IPS-20b (cell line): ENCODE measurements at regions not wholly inside any gene's neighbourhood (a gene's known extent, or its start where the extent isn't known, plus 50 kb on each side); places are given as distances from the start of the nearest gene placed in this dataset.

ENCODE experiments used
- H3K27ac ChIP-seq: one replicate; pipeline ENCODE4 v1.5.1; 2013; ENCODE audit warnings: low read length
- H3K27me3 ChIP-seq: 2 replicates; pipeline ENCODE4 v1.6.1; 2013; ENCODE audit warnings: mild to moderate bottlenecking, low read length, inconsistent platforms; ENCODE audit not compliant: insufficient read depth
- H3K36me3 ChIP-seq: 2 replicates; pipeline ENCODE4 v1.6.1; 2013; ENCODE audit warnings: low read depth, mild to moderate bottlenecking, inconsistent platforms, low read length, moderate library complexity; ENCODE audit not compliant: insufficient read depth
- H3K4me1 ChIP-seq: 2 replicates; pipeline ENCODE4 v1.6.1; 2013; ENCODE audit warnings: mild to moderate bottlenecking, control low read depth, inconsistent platforms, low read length, moderate library complexity; ENCODE audit not compliant: insufficient read depth
- H3K4me3 ChIP-seq: 2 replicates; pipeline ENCODE4 v1.5.1; 2013; ENCODE audit warnings: mild to moderate bottlenecking, low read length, inconsistent platforms
- H3K9ac ChIP-seq: 2 replicates; pipeline ENCODE4 v1.6.1; 2013; ENCODE audit warnings: low read depth, mild to moderate bottlenecking, inconsistent platforms, low read length, moderate library complexity
- H3K9me3 ChIP-seq: 2 replicates; pipeline ENCODE4 v1.6.1; 2013; ENCODE audit warnings: mild to moderate bottlenecking, low read depth, low read length, inconsistent platforms; ENCODE audit not compliant: insufficient read depth

DNA sequence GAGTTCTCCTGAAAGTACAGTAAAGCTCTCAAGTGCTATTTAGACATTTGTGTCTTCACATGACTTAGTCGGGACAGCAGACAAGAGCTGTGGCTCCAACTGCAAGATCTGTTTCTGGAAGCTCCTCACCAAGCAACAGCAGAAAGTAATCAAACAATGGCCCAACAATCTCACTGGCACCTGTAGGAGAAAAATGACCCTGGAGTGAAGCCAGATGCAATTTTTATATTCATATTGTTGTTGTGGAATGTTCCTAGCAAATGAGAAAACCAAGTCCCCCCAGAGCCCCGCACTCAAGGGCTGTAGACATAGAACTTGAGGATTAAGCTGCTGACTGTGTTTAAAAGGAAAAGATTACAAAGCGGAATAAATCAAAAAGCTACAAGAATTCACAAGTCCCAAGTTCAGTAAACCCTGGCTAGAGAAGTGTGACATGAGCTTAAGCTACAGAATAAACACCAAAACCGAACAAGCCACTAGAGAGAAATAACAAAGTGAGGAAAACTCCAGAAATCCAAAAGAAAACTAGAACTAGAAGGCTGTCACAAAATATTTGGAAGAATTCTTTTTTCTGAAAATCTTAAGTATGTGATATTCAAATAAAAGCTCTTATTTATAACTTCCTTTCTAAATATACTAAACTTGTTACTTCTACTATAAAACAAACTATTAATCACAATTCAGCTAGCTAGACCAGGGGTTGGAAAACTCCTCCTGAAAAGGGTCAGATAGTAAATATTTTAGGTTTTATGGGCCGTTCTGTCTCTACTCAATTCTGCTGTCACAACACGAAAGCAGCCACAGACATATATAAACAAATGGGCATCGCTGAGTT is 454.5 kb downstream of the SUCLA2 start:
- Histone ChIP-seq H3K4me3 (no peak overlapping the region), H3K4me1 (no peaks in the 10 kb centered on the region), H3K27me3 (no peaks in the 10 kb centered on the region), H3K36me3 (no peaks in the 10 kb centered on the region), H3K9ac (no peak overlapping the region), H3K27ac (no peak overlapping the region), H3K9me3 (no peaks in the 10 kb centered on the region)

DNA sequence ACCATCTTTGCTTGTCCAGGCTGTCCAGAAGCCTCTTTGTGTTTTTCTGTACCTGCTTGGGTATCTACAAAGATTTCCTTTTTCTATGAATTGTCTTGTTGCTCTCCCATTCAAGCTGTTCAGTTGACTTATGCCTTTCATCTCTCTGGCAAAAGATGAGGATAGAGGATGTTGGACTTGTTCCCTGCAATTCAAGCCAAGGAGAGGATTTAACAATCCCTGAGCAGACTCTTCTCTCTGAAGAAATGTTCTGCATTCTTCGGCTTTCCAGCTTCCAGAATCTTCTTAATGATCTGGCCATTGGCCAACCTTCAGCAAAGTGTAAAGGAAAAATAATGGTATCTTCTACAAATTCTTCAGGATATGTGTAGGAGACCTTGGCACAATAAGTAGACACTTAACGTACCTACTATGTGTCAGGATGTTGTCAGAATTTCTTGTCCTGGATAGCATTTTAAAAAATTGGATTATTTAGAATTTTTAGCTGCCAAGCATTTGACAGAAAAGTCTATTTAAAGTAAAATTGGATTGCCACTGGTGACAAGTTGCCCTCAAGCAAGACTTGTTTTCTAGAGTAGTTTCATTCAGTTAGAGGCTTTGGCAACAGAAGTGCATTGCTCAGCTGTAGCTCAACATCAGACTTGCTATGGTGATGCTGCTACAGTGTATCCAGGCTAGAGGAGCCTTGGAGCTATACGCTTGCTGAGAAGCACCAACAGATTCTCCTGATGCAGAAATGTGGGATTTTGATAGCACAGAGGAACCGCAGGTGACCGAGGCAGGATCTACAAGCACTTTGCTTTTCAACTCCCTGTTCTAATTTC is 455.7 kb downstream of the SUCLA2 start:
- Histone ChIP-seq H3K36me3 (no peaks in the 10 kb centered on the region), H3K27ac (no peak overlapping the region), H3K9me3 (no peaks in the 10 kb centered on the region), H3K27me3 (no peaks in the 10 kb centered on the region), H3K4me1 (no peaks in the 10 kb centered on the region), H3K4me3 (no peak overlapping the region), H3K9ac (no peak overlapping the region)

DNA sequence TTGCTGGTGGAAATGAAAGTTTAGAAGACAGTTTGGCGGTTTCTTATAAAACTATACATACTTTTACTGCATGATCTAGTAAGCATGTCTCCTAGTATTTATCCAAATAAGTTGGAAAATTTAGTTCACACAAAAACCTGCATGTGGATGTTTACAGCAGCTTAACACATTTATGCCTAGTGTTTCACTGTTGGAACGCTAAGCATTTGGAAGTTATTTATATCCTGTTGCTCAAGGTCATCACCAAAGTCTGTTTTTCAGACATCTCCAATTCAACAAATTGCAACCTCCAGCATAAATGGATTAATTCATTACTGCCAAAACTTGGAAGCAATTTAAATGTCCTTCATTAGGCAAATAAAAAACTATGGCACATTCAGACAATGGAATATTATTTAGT is 461.8 kb downstream of the SUCLA2 start:
- Histone ChIP-seq H3K9me3 (no peaks in the 10 kb centered on the region), H3K27me3 (no peaks in the 10 kb centered on the region), H3K9ac (no peak overlapping the region), H3K36me3 (no peaks in the 10 kb centered on the region), H3K27ac (no peak overlapping the region), H3K4me3 (no peak overlapping the region), H3K4me1 (no peaks in the 10 kb centered on the region)

DNA sequence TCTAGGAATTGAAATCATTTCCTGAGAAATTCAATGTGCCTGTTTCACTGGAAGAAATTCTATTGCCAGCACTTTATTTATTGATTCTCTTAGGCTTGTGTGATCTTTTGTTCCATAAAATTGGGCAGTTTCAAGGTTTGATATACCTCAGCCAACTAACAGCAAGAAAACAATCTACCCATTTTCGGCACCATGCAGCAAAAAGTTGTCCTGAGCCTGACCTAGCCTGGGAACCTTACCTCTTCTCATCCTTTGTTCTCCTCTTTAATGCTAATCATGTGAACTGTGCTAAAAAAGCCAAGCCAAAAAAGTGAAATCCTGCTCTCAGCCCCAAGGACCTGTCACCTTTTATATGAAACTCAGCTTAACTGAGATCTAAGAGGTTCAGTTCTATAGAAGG is 477.3 kb downstream of the SUCLA2 start:
- no peaks in the 10 kb centered on the region for H3K27me3 ChIP-seq
- H3K27ac ChIP-seq, result no peak overlapping the region
- no peaks in the 10 kb centered on the region; the same call in 1 of the 2 replicates for H3K9me3 ChIP-seq
- no peak overlapping the region for H3K4me3 ChIP-seq
- no peak overlapping the region for H3K9ac ChIP-seq
- no peaks in the 10 kb centered on the region for H3K4me1 ChIP-seq
- no peaks in the 10 kb centered on the region for H3K36me3 ChIP-seq

DNA sequence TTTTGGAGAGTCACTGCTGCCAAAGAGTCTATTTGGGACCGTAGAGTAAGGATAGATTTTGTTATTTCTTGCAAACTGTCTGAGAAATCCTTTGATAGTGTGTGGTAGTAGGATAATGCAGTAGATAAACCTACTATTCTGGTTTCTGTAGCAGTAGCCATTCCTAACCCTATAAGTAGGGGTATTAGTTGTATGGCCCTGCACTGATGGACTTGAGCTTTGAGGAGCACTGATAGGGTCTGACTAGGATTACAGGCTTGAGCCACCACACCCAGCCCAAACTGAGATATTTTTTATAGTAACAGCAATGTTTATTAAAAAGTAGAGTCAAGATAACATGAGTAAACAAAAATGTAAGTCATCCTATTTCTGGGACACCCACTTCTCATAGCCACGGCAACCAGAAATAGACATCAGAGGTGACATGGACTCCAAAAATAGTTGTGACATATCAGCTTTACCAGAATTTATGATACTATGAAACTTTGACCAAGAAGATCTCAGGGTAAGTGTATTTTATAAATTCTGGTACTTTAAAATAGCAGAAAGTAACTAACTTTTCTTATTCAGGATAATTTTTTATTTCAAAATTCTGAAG is 479.1 kb downstream of the SUCLA2 start:
- no peaks in the 10 kb centered on the region for H3K4me1 ChIP-seq
- H3K4me3 ChIP-seq, result no peak overlapping the region
- H3K9me3 ChIP-seq, result no peaks in the 10 kb centered on the region; the same call in 1 of the 2 replicates
- H3K36me3 ChIP-seq, result no peaks in the 10 kb centered on the region
- H3K27ac ChIP-seq, result no peak overlapping the region
- no peak overlapping the region for H3K9ac ChIP-seq
- no peaks in the 10 kb centered on the region for H3K27me3 ChIP-seq

DNA sequence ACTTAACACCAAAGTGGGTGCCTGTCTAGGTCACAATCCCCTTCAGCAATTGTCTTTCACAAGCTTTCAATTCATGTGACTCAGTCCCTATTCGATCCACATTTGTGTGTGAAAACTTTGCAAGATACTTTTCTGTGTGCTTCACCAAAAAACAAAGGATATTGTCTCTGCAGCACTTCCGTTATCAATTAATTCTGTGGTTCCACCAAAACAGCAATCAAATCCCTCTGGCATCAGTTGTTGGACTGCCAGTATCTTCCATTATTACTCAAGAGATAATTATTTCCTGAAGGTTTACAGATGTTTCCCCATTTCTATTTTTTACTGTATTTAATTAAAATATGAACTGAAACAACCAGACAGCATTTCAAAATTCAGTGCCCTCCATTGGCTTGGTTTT is 481.4 kb downstream of the SUCLA2 start:
- Histone ChIP-seq H3K27ac (no peak overlapping the region), H3K9ac (no peak overlapping the region), H3K4me3 (no peak overlapping the region), H3K36me3 (no peaks in the 10 kb centered on the region), H3K9me3 (peaks cover 5% of the 10 kb centered on the region; the same call in 1 of the 2 replicates), H3K4me1 (no peaks in the 10 kb centered on the region), H3K27me3 (no peaks in the 10 kb centered on the region)

DNA sequence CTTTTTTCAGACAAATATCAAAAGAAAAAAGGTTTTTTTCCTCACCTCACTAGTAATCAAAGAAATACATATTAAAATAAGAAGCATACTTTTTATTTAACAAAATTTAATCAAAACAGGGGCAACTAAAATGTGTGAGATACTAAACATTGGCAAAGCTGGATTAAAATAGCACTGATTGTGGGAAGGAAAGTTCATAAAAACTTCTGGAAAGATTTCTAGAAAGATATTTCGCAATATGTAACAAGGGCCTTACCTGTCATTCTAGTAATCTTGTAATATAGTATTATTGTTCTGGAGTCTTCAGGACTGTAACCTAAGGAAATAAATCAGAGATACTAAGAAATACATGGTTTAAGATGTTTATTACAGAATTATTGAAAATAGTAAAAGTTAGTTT is 482.5 kb downstream of the SUCLA2 start:
- Histone ChIP-seq H3K36me3 (no peaks in the 10 kb centered on the region), H3K27me3 (no peaks in the 10 kb centered on the region), H3K27ac (no peak overlapping the region), H3K9ac (no peak overlapping the region), H3K9me3 (peaks cover 5% of the 10 kb centered on the region; the same call in 1 of the 2 replicates), H3K4me1 (no peaks in the 10 kb centered on the region), H3K4me3 (no peak overlapping the region)

GRCh38 chr13:47511647-47512046 is 489.4 kb downstream of the SUCLA2 start:
- no peaks in the 10 kb centered on the region for H3K36me3 ChIP-seq
- no peak overlapping the region for H3K27ac ChIP-seq
- no peaks in the 10 kb centered on the region for H3K27me3 ChIP-seq
- H3K9me3 ChIP-seq, result peaks cover 5% of the 10 kb centered on the region; the same call in 1 of the 2 replicates
- H3K9ac ChIP-seq, result no peak overlapping the region
- H3K4me1 ChIP-seq, result no peaks in the 10 kb centered on the region
- no peak overlapping the region for H3K4me3 ChIP-seq

GRCh38 chr13:47508527-47509228 is 492.4 kb downstream of the SUCLA2 start:
- H3K4me3 ChIP-seq, result no peak overlapping the region
- no peak overlapping the region for H3K27ac ChIP-seq
- no peaks in the 10 kb centered on the region for H3K27me3 ChIP-seq
- H3K9ac ChIP-seq, result no peak overlapping the region
- H3K9me3 ChIP-seq, result no peaks in the 10 kb centered on the region
- H3K4me1 ChIP-seq, result no peaks in the 10 kb centered on the region
- H3K36me3 ChIP-seq, result no peaks in the 10 kb centered on the region

GRCh38 chr13:47503475-47503874 is 497.6 kb downstream of the SUCLA2 start:
- Histone ChIP-seq H3K9ac (no peak overlapping the region), H3K36me3 (no peaks in the 10 kb centered on the region), H3K4me1 (no peaks in the 10 kb centered on the region), H3K4me3 (no peak overlapping the region), H3K27me3 (no peaks in the 10 kb centered on the region), H3K27ac (no peak overlapping the region), H3K9me3 (no peaks in the 10 kb centered on the region)

DNA sequence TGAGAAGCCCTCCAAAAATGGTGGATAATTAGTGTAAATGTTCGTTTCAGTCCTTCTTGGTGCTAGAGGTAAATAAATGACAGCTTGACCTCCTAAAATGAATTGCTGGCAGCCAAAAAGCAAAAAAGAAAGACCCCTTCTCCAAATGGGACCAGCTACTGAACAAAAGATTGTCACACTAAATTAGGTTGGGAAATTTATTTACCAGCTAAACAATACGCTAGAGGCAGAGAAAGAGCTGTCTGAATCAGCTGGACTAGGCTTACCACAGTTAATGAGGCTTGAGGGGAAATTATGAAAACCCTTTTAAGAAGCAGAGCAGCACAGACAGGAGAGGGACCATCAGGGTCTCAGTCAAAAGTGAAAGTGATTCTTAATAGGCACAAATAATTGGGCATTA is 498.9 kb downstream of the SUCLA2 start:
- Histone ChIP-seq H3K4me3 (no peak overlapping the region), H3K36me3 (no peaks in the 10 kb centered on the region), H3K9ac (no peak overlapping the region), H3K9me3 (no peaks in the 10 kb centered on the region), H3K27ac (no peak overlapping the region), H3K27me3 (no peaks in the 10 kb centered on the region), H3K4me1 (no peaks in the 10 kb centered on the region)
